ENCODE measurements at regions not wholly inside any gene's neighbourhood (a gene's known extent, or its start where the extent isn't known, plus 50 kb on each side); places are given as distances from the start of the nearest gene placed in this dataset.

DNA sequence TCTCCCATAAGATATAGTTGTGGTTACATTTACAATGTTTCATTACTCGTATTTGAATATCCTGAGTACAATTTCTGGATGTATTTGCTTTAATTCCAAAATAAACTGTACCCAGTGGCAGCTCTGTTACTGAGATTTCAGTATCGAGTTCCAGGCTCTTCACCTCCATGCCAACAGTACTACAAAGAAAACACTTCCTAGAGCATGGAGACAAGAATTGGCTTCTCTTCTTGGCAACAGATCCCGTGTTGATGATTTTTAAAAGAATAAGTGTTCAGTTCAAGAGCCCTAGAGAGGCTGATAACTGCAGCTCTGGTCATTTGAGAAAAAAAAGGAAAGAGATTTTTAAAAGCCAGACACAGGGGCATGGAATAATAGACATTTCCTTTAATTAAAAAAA, 302.8 kb downstream of the EFNB2 start:
- no peak for DNase-seq

DNA sequence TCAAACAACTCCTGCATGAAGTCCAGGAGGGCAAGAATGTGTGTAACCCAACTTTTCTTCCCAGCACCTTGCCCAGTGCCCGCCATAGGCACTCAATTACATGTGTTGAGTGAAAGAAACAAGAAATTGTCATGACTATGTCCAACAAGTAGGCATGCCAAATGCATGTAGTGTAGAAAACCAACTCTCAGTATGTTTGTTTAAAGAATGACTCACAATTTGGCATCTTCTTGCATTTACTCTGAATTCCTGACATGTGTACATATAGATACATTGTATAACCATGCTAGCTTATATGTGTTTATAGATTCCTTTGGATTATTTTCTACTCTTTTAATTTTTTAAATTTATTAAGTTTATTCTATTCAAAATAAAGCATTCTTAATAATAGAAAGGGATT, 305.0 kb downstream of the EFNB2 start:
- no peak for DNase-seq

DNA sequence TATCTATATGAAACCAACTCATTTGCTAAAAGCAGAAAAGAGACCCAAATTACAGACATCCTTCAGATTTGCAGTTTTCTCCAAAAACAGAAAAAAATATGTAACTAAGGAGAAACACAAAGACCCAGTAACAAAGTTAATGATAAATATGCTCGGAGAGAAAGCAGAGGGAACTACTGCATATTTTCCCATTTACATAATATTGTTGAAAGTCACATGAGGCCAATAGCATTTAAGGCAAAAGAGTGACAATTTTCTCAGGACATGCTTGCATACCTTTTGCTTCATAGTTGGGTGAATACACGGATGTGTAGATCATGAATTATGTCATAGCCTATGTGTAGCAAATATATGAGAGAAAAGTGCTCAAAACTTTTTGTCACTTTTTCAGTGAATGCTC, 310.3 kb downstream of the EFNB2 start:
- no peak for DNase-seq

DNA sequence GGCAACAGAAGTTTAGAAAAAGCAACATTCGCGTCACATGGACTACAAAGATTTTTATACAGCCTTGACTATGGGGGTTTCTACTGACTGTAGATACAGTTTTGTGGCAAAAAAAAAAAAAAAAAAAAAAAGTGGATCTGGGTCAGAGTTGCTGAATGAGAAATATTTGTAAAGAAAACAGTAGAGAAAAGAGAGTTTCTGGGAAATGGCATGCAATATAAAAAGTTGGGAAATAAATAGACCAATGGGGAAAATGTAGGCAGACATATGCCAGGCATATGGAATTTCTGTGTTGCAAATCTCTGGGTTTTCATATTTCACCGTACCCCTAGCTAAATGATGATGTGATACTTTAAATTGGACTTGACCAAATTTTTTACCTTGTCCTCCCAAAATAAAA, 315.3 kb downstream of the EFNB2 start:
- DNase-seq, result no peak

DNA sequence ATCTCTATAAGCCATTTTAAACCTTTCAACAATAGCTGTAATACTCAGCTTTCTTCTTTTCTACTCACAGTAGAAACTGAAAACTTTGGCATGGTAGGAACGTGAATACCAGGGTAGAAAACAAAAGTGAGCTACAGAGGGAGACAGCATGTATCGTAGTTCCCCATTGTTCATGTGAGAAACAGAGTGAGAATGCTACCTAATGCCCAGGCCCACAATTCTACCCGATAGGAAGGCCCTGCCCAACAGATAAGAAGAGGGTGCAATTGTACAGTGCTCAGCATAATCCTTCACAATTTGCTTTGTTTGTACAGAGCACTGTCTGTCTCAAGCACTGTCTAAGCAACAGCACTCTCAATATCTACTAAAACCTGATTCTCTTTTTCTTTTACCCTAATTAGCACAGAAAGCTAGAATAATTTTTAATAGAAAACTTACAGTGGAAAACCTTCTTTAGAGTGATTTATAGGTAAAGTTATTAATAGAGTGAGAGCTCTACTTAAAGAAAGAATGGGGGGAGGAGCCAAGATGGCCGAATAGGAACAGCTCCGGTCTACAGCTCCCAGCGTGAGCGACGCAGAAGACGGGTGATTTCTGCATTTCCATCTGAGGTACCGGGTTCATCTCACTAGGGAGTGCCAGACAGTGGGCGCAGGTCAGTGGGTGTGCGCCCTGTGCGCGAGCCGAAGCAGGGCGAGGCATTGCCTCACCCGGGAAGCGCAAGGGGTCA, 322.3 kb downstream of the EFNB2 start:
- no peak for DNase-seq

DNA sequence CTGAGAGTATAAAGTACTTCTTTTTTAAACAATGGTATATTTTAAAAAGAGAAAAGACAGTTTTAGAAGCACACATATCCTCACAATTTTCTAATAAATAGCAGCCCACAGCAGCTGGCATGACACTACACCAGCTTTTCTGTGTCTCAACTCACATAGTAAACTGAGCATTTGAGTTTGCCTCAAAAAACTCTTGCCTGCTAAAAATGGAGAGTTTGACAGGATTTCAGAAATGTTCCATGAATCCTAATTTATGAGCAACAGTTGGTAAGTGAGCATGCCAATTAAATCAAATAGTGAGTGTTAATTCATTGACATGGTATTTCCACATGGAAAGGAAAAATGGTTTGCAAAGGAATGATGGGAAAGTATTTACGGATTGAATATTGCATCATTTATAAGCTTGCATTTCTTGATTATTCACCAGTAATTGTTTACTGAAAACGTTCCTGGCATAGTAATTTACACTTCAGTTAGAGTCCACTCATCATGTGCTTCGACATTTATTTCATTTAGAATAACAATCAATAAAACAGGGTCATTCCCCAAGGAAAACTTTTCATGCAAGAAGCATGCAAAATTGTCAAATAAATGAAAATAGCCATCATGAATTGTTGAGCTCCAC, 323.0 kb downstream of the EFNB2 start:
- DNase-seq, result no peak

DNA sequence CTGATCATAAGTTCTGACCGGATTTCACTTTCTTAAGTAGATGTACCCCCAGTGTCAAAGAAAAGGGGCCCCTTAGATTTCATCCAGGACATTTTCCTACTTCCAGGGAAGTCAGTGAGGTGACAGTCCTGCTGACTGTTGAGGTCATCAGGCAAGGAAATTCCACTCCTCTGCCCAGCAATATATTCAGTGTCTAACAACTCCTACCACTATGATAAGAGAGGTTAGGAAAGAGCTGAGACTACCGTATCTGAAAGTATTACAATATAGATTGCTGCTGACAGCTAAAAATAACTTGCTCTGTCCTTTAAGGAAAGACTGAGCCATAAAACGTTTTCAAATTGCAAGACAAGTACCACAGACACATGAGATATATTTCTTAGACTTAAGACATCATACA, 325.1 kb downstream of the EFNB2 start:
- DNase-seq, result no peak

DNA sequence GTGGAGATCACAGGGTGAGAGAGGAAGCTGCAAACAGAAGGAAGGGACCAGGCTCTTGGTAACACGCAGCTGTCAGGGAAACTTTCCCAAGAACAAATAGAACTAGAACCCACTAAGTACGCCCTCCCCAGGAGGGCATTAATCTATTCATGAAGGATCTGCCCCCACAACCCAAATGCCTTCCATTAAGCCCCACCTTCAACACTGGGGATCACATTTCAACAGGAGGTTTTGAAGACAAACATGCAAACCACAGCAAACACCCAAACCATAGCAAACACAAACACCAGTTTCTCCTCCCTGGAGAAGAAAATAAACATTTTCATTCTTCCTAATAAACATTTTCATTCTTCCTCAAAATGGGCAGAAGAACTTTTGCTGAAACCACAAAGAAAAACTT, 329.6 kb downstream of the EFNB2 start:
- no peak for DNase-seq

DNA sequence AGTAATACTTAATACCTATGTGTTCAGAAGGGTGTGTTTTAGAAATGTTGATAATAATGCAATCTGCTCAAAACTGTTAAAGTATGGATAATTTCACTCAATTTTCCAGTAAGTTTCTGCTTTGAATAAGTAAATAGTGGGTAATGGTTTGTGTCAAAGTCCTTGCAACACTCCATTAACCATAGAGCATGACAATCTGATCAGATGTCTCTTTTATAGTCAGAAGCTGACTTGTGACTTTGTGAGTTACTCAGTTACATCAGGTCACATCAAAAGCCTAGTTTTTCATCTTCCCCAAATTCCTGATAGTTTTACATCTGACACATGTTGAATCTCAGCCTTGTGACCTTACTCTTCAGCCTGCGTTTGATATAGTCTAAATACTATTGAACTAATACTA, 338.0 kb downstream of the EFNB2 start:
- DNase-seq, result no peak

DNA sequence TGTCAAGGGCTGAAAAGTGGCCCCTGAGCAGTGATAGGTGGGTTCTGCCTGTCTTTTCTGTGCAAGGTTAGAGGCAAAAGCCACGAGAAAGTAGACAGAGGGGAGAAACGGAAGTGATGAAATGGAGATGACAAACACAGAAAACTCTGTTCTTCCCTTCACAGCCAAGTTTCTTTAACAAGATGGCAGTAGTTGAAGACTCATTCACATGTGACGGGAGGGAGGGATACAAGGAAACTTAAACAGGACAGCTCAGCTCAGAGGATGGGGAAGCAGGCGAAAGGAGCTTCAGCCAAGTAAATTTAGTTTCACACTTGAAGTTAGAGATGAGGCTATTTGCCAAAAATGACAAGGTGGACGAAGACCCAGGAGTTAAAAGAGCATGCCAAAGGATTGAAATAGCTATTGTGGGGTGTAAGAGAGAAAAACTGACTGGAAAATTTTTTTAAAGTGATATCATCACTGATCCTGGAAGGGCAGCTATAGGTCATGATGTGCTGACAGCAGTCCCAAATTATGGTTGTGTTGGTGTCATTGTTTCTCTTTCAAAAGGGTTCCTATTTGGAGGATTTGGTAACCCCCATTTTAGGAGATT, 347.9 kb downstream of the EFNB2 start:
- no peak for DNase-seq

DNA sequence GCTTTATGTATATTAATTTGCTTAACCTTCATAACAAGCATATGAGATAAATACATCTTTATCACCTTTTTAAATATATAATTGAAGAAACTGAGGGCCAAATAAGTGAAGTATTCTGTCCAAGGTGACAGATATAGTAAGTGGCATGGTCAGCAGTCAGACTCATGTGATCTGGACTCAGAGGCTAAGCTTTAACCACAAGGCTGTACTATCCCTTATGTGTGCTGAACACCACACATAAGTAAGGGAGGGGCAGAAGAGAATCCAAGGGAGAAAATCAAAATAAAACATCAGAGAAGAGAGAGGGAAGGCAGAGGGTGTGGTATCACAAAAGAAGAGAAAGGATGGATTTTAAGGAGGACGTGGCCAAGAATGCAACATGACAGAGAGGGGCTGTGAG, 348.4 kb downstream of the EFNB2 start:
- DNase-seq, result no peak

DNA sequence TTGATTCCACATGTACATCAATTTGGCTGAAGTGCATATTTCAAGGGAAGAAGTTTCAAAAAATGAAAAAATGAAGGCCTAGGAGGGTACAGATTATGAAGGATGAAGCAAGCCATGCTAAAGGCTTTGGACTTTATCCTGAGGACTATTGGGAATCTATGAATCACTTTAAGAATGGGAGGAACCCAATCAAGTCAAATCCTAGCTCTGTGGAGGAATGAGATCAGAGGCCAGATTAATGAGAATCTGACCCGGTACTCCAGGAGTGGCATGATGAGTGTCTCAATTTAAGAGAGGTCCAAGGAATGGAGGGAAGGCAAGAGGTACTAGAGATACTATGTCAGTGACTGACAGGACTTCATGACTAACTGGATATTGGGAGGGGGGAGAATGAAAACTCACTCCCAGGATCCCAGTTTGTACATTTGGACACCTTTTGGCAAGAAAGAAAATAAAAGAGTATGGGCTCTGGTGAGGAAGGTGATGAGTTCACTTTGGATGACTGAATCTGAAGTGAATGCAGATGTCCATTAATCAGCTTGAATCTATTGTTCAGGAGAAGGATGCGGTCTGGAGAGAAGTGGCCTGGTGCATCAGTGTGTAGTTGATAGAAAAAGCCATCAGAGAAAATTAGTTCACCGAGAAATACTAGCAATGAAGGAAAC, 349.0 kb downstream of the EFNB2 start:
- no peak for DNase-seq

DNA sequence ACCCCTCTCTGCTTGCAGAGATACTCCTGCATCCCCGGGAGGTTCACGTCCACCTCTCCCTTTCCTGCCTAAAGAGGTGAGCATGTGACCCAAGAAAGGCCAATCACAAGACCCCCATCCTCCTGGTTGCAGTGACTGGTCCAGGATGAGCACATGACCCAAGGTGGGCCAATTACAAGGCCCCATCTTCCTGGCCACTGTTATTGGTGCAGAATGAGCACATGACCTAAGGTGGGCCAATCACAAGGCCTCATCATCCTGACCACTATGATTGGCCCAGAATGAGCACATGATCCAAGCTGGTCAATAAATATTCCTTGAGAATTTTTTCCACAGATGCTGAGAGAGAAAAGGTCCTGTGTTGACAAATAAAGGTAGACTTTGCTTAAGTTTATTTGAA, 350.7 kb downstream of the EFNB2 start:
- DNase-seq, result no peak

DNA sequence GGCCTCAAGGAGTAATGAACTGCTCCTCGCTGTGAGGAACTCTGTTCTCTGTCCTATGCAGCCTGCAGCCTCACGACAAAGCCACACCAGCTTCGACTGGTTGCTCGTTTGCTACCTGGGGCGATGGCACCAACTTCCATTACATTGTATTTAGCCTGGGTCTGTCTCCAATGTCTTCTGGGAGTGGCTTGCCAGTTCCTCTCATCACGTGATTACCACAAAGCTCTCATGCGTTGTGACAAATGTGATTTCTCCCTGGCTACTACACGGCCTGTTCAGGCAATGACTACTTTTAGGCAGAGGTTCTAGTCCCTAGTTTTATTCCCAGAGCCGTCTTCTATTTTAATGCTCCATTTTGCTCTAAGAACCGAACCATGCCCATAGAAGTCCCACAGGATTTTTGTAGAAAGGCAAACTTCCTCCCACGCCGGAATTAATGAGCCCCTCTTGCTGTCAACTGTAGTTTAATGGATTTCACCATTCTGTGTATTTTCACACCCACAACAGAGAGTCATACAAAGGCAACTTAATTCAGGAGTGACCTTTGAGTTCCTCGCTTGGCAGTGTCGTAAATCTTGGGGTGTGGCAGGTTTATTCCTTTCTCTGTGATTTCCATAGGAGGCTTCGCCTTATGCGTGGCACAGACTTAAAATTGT, 351.9 kb downstream of the EFNB2 start:
- no peak for DNase-seq

DNA sequence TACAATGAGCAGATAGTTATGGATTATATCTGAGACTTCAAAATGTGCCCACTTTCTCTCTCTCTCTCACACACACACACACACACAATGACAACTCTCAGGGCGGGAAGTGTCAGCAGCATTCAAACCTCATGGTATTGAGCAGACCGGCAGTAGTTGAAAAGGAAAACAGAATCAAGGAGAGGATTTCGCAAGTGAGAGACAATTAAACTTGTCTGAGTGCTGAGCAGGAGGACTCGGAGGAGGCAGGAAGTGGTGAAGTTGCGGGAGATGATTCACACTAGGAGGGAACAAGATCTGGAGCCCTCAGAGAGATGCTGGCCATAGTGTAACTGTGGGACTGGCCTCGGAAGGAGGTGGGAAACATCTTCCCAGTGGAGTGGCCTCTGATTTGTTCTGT, 353.1 kb downstream of the EFNB2 start:
- DNase-seq, result no peak

DNA sequence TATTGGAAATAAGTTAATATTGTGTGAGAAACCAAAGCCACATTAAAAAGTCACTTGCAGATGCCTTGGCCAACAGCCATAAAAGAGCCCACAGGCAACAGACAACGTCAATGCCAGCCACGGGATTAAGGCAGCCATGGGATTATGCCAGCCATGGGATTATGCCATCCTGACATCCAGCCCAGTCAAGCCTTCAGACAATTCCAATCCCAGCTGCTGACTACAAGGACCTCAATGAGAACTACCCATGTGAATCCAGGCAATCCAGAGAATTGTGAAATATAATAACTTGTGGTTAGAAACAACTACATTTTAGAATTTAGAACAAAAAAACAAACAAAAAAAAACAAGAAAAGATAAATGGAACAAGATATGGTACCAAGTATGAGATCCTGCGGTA, 356.6 kb downstream of the EFNB2 start:
- DNase-seq, result no peak

DNA sequence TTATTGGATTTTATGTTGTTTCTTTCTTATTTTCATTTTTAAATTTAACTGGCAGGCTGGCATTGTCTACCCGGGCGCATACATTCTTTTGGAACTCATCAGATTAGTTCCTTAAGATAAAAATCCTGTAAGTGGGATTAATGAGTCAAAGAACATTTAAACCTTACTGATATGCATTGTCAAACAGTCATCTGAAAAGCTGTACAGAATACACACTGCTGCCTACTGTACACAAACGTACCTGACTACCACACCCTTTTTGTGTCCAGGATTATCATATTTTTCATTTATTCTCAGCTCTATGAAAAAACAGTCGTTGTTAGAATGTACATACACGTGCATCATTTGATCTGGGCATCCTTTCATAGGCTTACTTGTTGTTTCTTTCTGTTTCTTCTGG, 358.3 kb downstream of the EFNB2 start:
- DNase-seq, result no peak

DNA sequence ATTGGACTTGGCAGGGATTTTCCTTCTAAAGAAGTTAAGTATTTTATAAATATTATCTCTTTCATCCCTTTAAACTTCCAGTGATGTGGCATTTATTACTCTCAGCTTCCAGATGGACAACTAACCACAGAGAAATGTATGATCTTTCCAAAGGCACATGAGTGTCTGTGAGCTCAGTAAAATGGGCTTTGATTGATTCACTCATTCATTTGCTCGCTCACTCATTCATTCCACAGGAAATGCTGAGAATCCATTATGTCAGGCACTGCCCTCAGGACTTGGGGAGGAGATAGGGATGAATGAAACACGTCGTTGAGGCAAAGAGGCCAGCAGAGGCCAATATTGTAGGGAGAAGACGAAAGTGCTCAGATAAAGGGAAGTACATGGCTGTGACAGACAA, 359.3 kb downstream of the EFNB2 start:
- no peak for DNase-seq

DNA sequence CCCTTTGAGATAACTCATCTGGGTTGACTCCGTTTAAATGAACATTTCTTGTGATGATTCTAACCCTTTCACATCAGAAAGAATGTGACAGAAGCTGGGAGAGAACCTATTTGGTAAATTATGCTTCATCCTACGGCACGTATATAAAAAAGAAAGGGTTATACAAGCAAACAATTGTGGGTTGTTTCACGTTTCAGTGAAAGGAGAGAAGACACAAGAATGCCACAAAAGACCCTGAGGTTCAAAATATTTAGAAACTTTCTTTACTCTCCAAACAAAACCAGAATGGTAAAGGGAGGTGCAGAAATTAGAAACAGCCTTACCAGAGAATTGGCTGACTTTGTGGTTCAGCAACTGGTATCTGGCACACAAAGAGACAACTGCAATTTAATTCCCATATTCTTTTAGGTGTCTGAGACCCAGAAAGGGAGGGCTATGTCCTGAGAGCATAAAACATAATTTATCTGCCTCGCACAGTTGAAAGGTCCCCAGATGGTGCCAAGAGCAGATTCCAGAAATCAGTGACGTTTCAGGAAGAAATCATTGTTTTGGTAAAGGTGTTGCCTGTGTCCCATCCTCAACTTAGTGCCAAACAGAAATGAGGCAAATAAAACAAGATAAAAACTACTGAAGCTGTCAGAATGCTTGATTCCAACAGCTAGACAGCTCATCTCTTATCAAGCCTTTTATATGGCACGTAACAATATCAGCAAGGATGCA, 361.4 kb downstream of the EFNB2 start:
- DNase-seq, result no peak

DNA sequence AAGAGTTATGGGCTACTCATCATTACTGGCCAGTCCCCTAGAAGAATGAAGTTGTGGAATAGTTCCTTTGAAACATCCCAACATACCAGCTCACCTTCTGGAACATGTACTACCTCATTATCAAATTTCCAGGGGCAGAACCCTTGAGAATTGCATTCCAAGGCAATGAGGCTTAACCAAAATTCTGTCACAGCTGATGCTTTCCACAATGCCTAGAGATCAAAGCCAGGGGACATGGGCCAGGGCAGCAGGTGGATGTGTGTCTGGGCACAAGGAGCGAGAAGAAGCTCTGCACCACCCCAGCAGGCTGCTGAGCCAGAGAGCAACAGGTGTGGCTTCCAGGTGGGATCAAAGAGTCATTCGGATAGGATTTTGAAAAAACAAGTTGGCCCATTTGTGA, 362.1 kb downstream of the EFNB2 start:
- no peak for DNase-seq

DNA sequence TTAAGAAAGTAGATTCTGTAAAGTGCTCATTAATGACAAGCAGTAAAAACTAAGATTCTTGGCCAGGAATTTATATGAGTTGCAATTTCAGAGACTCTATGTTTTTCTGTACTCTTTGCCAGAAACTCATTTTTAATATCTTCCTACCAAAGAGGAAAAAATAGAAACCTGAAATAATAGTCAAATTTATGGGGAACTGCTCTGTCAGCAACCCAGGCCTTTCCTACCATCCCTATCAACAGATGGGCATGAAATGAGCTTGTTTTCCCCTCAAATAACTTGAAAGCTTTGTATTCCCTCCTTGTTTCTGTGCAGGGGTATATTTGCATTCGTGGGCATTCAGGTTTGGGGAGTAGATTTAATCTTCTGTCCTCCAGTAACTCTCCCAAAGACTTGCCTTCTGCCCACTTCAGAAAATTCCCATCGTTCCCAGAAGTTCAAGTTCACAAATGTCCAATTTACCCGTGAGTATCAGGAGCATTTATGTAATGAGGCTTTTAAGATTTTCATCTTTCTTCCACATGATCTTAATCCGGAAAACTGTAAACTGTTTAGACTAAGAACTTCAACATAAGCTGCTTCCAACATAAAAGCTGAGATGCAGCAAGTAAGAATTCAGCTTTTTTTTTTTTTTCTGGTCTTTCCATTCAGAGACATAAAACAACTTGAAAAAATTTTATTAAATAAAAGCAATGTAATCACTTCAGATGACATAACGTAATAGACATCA, 363.1 kb downstream of the EFNB2 start:
- DNase-seq, result no peak

DNA sequence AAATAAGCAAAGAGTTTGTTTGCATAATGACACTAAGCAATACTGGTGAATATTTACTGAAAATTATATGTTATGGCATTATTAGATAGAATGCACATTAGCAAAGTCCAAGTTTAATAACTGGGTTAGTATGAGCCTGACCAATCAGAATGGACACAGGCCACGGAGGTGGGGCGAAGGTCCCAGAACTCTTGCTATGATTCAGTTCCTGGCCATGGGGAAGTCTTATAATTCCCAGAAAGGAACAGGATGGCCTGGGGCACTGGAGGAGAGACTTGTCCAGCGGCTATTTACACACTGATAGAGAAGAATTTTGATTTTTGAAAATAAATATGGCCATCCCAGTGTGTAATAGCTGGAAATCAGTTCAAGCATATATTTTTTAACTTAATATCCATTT, 372.0 kb downstream of the EFNB2 start:
- no peak for DNase-seq
